ENCODE measurements at regions not wholly inside any gene's neighbourhood (a gene's known extent, or its start where the extent isn't known, plus 50 kb on each side); places are given as distances from the start of the nearest gene placed in this dataset.

DNA sequence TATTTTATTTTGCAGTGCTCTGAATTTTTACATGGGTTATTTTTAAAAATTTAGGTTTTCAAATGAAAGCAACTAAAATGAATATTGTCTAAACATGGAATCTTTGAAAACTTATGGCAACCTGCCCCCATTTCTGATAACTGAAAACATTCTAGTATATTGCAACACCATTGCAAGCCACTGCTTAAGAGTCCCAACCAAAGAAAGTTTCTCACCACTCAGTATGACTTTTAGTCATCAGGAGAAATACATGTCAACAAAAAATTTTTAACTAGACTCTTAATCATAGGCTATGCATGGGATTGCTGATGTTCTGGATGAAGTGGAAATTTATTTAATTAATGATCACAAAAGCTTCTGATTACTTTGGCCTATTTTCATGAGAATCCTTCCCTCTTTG, 112.1 kb downstream of the TNFSF18 start:
- TF ChIP-seq, protein P1, sequence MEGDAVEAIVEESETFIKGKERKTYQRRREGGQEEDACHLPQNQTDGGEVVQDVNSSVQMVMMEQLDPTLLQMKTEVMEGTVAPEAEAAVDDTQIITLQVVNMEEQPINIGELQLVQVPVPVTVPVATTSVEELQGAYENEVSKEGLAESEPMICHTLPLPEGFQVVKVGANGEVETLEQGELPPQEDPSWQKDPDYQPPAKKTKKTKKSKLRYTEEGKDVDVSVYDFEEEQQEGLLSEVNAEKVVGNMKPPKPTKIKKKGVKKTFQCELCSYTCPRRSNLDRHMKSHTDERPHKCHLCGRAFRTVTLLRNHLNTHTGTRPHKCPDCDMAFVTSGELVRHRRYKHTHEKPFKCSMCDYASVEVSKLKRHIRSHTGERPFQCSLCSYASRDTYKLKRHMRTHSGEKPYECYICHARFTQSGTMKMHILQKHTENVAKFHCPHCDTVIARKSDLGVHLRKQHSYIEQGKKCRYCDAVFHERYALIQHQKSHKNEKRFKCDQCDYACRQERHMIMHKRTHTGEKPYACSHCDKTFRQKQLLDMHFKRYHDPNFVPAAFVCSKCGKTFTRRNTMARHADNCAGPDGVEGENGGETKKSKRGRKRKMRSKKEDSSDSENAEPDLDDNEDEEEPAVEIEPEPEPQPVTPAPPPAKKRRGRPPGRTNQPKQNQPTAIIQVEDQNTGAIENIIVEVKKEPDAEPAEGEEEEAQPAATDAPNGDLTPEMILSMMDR (conservative IDR thresholded peaks at IDR 0.05; ENCODE audit: low read depth, low read length) = no peak
- TF ChIP-seq, protein P2, sequence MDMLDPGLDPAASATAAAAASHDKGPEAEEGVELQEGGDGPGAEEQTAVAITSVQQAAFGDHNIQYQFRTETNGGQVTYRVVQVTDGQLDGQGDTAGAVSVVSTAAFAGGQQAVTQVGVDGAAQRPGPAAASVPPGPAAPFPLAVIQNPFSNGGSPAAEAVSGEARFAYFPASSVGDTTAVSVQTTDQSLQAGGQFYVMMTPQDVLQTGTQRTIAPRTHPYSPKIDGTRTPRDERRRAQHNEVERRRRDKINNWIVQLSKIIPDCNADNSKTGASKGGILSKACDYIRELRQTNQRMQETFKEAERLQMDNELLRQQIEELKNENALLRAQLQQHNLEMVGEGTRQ (IDR thresholded peaks at IDR 0.05; ENCODE audit: low read depth, low read length) = no peak
- TF ChIP-seq RAD21 (IDR thresholded peaks at IDR 0.05; ENCODE audit: low read length) (no peak), POLR2A (IDR thresholded peaks at IDR 0.05; ENCODE audit: low read depth, low read length) (no peak), RCOR1 (IDR thresholded peaks at IDR 0.05; ENCODE audit: insufficient replicate concordance, low read length) (no peak), NFE2L2 (IDR thresholded peaks at IDR 0.05; ENCODE audit: low read depth, low read length) (no peak), SMC3 (IDR thresholded peaks at IDR 0.05; ENCODE audit: low read depth, low read length) (no peak), CEBPB (IDR thresholded peaks at IDR 0.05; ENCODE audit: low read depth, low read length) (peak; percentile 94), MAZ (IDR thresholded peaks at IDR 0.05; ENCODE audit: borderline replicate concordance, low read depth, low read length) (no peak), BHLHE40 (IDR thresholded peaks at IDR 0.05; ENCODE audit: low read depth, low read length) (no peak), MXI1 (IDR thresholded peaks at IDR 0.05; ENCODE audit: borderline replicate concordance, low read depth, low read length) (no peak)

Measured in IMR-90 (cell line).